HG03108 (cell line): ENCODE measurements at regions not wholly inside any gene's neighbourhood (a gene's known extent, or its start where the extent isn't known, plus 50 kb on each side); places are given as distances from the start of the nearest gene placed in this dataset.
"Not testable (repeated sequence)": the region's sequence is repeated elsewhere in the genome, so short reads cannot be mapped to it uniquely, and the experiment has no call there.

ENCODE experiments used
- ATAC-seq: cut with Tn5 transposase; IDR thresholded peaks from one replicate; pipeline ENCODE4 v1.9.1; 2021; ENCODE audit warnings: moderate library complexity; ENCODE audit not compliant: unreplicated experiment

DNA sequence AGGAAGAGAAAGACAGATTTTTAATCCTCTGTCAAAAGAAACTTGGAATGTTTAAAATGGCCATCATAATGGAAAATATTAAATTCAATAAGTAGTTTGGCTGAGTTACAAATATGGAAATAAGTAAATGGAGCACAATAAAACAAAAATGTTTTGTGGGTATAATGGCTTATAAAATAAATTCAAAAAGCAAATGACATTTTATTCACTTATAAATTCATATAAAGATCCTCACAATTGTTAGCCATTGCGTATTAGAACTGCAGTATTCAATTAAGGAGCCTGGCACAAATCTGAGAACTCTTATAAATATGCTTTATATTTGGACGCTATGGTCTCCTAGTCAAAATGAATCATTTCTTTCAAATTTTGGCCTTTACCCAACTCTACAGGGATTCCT is 339.0 kb upstream of the PABPC4L start:
- no peak for ATAC-seq

DNA sequence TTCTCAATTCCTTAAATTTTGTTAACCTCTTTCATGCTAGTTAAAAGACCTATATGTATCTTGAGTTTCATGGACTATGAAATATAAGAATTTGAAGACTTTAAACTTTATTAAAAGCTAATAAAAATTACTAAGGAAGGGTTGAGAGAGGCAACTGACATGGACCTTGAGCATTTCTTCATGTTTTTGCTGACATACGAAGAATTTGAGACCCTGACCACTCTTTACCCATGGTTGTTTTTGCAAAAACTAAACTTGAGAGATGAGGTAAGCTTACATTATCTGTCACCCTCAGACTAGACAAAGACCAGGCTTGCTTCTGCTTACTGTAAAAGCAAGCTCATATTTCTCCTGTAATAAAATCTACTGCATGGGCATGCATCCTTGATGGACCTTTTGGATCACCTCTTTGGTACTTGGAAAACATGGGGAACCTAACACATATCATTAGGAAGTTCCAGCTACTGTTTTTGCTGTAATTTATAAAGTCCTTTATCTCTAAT is 338.2 kb upstream of the PABPC4L start:
- no peak for ATAC-seq

DNA sequence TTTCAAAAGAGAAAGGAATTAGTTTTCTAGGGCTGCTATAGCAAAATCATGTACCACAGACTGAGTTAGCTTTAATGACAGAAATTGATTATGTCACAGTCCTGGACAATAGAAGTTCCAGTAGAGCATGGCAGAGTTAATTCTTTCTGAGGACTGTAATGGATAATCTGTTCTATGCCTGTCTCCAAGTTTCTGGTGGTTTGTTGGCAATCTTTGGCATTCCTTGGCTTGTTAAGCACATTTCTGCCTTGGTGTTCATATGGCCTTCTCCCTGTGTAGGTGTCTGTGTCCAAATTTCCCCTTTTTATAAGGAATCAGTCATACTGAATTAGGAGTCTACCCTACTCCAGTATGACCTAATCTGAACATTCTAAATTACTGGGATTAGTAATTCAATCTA is 336.1 kb upstream of the PABPC4L start:
- ATAC-seq = no peak

DNA sequence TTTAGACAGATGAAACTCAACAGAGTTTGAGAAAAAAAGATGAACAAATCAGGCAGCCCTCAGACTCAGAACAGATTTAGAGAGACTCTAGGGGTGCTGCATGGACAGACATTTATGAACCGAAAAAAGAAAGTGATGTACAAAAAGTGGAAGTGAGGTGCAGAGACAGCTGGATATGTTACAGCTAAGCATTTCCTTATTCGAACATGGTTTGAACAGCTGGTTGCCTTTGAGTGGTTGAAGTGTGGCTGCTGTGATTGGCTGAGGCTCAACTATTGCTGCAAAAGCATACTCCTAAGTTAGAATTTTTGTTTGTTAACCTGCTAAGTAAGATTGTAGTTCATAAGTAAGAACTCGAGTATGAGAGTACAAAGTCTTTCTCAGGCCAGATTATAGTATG is 331.5 kb upstream of the PABPC4L start:
- no peak for ATAC-seq

DNA sequence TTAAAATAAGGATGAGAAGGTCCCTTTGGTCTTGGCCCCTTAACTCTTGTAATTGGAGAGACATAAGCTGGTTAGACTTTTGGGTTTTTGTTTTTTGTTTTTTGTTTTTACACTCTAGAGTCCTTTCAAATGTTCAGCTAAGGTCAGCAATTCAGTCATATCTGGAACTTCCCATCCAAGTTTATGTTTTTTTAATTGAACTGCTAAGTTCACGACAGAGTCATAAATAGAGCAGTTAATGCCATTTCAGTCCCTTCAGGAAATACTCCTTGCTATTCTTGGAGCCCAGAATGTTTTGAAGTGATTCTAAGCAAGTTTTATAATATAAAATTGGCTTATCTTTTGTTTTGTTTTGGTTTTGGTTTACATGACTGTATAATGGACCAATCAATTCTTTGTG is 329.4 kb upstream of the PABPC4L start:
- ATAC-seq = no peak

DNA sequence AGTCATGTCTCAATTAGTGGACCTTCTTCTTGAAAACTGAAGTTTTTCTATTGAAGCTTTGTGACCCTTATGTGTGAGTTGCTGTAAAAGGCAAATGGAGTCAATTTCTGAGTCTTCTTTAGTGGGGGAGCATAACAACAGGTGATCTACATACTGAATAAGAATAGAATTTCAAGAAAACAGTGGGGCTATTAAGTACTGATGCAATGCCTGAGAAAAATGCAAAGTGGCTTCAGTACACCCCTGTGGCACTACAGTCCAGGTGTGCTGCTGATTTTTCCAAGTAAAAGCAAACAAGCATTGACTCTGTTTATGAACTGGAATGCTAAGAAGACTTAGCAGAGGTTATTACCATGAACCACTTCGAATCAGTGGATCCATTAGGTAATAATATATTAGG is 328.0 kb upstream of the PABPC4L start:
- no peak for ATAC-seq

DNA sequence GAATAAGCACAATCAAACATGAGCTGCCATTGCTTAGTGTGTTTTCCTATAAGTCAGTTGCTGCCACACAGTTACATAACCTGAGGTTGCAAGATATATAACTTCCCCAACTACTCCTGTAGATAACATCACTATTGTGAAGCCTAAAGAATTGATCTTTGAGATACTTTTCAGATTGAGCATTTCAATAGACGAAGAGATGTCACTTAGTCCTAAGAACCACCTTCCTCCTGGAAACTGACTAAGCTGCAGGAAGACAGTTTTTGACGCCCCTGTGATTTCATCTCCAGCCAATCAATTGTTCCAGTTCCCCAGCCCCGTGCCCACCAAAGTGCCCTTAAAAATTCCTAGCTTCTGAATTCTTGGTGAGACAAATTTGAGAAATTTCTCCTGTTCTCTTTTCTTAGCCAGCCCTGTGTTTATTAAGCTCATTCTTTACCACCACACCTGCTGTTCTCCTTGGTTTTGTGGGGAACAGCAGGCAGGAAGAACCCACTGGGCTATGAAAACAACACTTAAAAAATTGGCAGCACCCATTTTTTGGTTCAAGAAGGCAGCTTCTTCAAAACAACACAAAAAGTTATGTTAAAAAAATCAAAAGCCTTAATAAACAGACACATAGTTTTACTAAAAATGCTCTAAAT is 317.1 kb upstream of the PABPC4L start:
- ATAC-seq = no peak

DNA sequence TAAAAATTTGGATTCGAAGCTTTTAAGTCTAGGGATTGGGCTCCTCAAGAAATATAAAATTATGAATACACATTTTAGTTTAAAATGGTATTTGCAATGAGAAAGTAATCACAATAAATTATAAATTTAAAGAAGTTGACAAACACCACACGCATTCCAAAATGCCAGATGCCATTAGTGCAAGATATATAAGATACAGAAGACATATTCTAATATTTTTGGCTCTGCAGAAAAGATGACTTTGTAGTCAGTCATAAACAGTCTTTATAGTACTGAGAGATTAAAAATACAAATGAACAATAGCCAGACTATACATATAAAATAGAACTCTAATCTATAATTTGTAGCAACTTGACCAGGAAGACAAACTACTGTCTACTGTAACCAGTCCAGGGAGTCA is 309.0 kb upstream of the PABPC4L start:
- ATAC-seq = no peak

DNA sequence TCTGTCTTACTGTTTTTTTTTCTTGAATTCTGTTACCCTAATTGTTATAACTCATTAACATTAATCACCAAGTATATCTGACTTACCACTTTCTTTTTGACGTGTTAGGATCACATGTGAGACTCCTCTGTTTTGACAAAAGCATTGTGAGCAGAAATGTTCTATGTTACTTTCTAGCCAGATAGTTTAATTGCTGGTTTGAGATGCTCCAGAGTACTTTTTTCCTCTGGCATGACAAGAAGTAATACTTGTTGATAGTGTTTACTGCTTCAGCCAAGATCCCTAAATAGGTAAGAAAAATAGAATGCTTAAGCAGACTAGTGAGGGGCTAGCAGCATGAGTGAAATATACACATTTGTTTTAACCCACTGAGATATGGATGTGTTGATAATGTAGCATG is 303.9 kb upstream of the PABPC4L start:
- ATAC-seq = no peak

DNA sequence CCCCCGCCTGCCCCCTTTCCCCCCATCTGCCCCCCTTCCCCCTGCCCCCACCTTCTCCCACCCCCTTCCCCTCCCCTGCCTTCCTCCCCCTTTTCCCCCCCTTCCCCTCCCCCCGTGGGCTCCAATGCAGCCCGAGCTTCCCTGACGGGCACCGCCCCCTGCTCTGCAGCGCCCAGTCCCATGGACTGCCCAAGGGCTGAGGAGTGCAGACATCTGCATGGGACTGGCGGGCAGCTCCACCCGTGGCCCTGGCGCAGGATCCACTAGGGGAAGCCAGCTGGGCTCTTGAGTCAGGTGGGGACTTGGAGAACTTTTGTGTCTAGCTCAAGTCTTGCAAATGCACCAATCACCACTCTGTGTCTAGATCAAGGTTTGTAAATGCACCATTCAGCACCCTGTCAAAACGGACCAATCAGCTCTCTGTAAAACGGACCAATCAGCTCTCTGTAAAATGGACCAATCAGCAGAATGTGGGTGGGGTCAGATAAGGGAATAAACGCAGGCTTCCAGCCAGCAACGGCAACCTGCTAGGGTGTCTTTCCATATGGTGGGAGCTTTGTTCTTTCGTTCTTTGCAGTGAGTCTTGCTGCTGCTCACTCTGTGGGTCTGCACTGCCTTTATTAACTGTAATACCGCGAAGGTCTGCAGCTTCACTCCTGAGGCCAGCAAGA is 300.5 kb upstream of the PABPC4L start:
- no peak for ATAC-seq

DNA sequence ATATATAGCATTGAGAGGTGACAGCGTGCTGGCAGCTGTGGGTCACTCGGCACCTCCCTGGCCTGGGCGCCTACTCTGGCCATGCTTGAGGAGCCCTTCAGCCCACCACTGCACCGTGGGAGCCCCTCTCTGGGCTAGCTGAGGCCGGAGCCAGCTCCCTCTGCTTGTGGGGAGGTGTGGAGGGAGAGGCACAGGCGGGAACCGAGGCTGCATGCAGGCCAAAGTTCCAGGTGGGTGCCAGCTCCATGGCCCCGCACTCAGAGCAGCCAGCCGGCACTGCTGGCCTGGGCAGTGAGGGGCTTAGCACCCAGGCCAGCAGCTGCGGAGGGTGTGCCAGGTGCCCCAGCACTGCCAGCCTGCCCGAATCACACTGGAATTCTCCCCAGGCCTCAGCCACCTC is 299.9 kb upstream of the PABPC4L start:
- ATAC-seq = not testable (repeated sequence)

DNA sequence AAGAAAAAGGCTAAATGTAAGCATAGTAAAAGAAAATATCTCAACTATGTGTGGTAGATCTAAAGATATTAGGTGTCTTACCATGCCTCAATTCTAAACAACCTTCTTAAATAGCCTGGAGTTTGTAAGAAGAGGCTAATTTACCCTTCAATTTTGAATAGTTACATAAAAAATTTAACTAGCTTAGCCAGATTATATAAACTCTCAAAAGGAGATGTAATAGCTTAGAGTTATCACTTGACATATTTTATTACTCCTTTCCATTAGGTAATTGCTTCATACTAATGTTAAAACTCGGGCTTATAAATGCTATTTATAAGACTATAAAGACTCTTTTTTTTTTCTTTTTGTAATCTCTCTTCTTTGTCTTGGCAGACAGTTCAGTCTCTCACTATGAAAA is 297.5 kb upstream of the PABPC4L start:
- no peak for ATAC-seq

DNA sequence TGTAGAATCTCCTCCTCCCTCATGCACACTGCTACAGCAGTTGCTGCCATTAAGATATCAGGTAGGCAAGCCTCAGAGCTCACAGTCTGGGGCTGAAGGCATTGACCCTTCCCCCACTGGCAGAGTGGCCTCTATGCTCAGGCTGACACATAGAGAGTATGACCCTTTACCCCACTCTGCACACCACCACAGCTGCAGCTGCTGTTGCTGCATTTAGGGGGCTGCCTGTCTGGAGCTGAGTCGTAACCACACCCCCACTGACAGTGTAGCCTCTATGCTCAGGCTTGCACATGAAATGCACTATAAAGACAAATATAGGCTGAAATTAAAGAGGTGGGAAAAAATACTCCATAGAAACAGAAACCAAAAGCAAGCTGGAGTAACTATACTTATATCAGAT is 289.3 kb upstream of the PABPC4L start:
- no peak for ATAC-seq

DNA sequence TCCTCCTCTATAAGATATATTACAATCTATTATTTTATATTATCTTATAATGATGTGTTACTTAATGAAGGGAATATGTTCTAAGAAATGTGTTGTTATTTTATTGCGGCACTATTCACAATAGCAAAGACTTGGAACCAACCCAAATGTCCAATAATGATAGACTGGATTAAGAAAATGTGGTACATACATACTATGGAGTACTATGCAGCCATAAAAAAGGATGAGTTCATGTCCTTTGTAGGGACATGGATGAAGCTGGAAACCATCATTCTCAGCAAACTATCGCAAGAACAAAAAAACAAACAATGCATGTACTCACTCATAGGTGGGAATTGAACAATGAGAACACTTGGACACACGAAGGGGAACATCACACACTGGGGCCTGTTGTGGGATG is 281.9 kb upstream of the PABPC4L start:
- ATAC-seq = not testable (repeated sequence)

DNA sequence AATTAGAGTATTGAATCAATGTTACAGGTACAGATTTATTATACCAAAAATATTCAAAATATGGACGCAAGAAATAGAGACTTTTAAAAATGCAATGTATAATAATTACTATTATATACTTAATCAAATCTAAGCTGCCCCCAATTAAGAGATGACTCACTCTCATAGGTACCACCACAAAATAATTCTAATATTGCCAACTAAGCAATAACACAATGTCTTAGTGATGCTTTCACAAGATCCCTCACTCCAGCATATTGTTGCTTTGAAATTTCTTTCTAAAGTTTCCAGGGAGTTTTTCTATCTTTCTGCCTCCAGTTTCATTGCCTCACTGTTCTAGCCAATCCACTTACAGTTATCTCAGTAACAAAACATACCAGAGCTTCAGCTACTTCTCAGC is 270.0 kb upstream of the PABPC4L start:
- ATAC-seq = no peak

DNA sequence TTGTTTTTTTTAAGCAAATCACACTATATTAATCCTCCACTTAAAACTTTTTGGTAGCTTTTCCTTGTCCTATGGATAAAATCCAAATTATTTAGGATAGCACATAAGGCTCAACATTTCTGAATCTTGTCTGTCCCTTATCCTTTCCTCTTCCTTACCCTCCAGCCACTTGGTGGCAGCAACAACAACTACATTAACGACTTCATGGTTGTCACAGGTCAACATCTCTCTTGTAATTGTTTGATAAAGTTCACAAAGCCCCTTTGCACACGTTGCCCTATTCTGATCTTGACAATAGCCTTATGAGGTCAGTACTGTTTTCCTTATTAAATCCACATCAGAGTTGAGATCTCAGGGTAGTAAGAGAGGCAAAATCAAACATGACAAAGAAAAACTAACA is 269.0 kb upstream of the PABPC4L start:
- no peak for ATAC-seq

DNA sequence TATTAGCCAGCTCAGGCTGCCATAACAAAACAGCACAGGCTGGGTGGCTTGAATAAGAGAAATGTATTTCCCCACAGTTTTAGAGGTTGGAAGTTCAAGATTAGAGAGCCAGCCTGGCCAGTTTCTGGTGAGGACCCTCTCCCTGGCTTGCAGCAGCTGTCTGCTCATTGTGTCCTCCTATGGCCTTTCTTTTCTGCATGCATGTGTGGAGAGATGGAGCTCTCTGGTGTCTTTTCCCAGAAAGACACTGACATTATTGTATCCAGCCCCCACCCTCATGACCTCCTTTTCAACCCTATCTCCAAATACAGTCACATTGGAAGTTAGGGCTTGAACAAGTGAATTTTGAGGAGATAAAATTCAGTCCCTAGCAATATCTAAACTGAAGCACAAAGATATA is 263.8 kb upstream of the PABPC4L start:
- ATAC-seq = no peak

DNA sequence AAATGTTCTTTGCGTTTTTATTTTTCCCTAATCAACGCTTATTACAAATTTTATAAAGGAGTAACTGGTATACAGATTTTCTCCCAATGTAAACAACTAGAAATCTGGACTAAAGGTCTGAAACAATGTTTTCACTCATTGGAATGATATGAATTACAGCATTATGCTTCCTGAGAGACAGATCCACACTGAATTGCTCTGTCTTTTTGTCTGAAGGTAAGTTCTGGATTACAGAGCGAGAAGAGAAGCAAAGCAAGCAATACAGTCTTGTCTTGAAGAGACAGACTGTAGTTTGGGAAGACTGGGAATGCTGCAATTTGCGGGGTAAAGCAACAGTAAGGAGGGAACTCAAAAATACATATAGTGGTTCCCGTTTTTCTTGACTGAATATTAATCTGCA is 262.2 kb upstream of the PABPC4L start:
- ATAC-seq = no peak

DNA sequence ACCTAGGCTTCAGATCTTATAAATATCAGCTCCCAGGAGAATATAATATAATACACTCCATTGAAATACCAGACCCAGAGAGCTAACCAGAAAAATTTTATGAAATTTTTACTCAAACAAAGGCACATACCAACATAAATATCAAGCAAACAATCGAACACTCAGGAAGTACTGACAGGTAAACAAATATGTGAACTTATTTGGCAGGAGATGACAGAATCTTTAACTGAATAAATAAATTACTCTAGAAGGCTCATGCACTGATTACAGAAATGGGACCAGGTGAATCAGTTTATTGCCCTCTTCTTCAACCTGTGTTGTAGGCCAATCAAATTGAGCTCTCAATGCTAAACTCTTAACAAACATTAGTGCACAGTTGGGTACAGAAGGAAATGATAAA is 225.2 kb upstream of the PABPC4L start:
- no peak for ATAC-seq

DNA sequence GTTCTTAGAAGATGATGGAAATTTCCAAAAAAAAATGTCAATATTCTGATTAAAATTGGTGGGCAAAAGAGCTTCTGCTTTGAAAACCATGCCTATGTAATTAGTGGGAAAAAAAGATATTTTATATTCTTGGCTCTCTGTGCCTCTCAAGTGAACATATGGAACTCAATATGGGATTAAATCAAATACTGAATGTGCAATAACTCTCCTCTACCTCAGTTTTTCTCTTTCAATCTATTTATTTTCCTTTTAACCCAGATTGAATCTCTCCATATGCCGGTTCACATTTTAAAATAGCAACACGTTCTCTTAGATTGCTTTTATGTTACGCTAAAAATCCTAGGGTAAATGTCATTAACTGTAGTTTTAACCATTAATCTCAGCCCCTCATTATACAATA is 224.2 kb upstream of the PABPC4L start:
- no peak for ATAC-seq

DNA sequence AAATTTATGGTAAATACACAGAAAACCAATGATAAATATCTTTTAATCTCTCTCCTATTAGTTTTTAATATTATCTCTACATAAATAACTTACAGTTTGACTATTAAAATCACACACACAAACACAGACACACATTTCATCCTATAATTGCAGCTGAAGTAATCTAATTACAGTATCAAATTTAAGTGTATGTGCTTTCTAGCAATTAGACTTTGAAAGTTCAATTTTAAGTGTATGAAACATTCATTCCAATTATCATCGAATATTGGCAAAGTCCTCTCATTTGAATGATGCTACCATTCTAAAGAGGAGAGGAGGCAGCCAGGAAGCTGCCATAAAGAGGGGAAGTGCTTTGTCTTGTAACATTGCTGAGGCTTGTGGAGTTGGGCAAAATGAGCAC is 221.2 kb upstream of the PABPC4L start:
- no peak for ATAC-seq

DNA sequence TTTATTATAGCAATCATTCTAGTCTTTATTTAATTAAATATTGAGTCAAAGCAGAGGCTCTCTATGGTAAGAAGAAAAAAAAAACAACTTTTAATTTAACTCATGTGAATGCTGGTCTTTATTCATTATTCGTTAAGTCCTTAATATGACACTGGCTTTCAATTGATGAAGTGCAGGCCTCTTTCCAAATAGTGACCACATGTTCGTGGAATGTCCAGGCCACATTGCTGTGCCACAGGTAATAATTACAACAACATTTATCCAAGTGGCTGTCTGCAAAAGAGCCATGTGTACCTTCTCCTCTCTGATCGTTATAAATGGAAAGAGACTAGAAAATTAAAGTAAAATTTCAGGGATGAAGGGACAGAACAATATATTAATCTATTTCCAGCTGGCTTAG is 220.1 kb upstream of the PABPC4L start:
- no peak for ATAC-seq

DNA sequence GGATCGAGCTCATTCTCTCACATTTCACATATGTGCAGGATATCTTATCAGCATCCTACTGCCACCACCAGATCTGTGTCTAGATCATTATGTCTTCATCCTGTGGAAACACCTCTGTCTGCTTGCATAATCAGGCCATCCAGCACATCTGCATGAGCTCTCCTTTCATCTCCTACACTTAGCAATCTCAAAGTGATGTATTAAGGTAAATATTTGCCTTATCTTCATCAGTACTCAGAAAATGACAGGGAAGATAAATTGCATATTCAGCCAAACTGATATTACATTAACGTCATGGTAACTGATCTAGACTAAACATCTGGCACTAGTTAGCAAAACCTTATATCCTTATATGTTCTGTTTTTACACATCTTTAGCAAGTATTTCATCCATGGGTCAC is 207.3 kb upstream of the PABPC4L start:
- ATAC-seq = no peak
